H4 (cell line): ENCODE measurements at regions not wholly inside any gene's neighbourhood (a gene's known extent, or its start where the extent isn't known, plus 50 kb on each side); places are given as distances from the start of the nearest gene placed in this dataset.

Experiments
- DNase-seq: peaks from one replicate; pipeline ENCODE4 v3.0.0-alpha.2; 2015; ENCODE audit warnings: low spot score

- DNase-seq, result no peak
Observed at GRCh38 chr9:117548556-117548955, 133.7 kb upstream of the ASTN2 start.

GRCh38 chr9:117547904-117548303 is 133.0 kb upstream of the ASTN2 start:
- no peak for DNase-seq

- DNase-seq, result peak; percentile 39
Observed at GRCh38 chr9:117546894-117547678, 132.2 kb upstream of the ASTN2 start.

- no peak for DNase-seq
Observed at GRCh38 chr9:117545846-117546245, 131.0 kb upstream of the ASTN2 start.

- no peak for DNase-seq
Observed at GRCh38 chr9:117543089-117543488, 128.2 kb upstream of the ASTN2 start.

- DNase-seq, result no peak
Observed at GRCh38 chr9:117542021-117542420, 127.2 kb upstream of the ASTN2 start.

GRCh38 chr9:117541181-117541580 is 126.3 kb upstream of the ASTN2 start:
- DNase-seq, result no peak

GRCh38 chr9:117535973-117536372 is 121.1 kb upstream of the ASTN2 start:
- DNase-seq, result no peak

- no peak for DNase-seq
Observed at GRCh38 chr9:117535434-117535833, 120.6 kb upstream of the ASTN2 start.

GRCh38 chr9:117528225-117528624 is 113.4 kb upstream of the ASTN2 start:
- no peak for DNase-seq

GRCh38 chr9:117526674-117527073 is 111.8 kb upstream of the ASTN2 start:
- DNase-seq, result no peak

- DNase-seq, result no peak
Observed at GRCh38 chr9:117523531-117524153, 108.8 kb upstream of the ASTN2 start.

- DNase-seq, result no peak
Observed at GRCh38 chr9:117521293-117521692, 106.4 kb upstream of the ASTN2 start.

- no peak for DNase-seq
Observed at GRCh38 chr9:117516676-117517632, 102.1 kb upstream of the ASTN2 start.

- no peak for DNase-seq
Observed at GRCh38 chr9:117511852-117512481, 97.1 kb upstream of the ASTN2 start.

GRCh38 chr9:117496307-117496706 is 81.5 kb upstream of the ASTN2 start:
- DNase-seq, result no peak

- no peak for DNase-seq
Observed at GRCh38 chr9:117494401-117495090, 79.7 kb upstream of the ASTN2 start.

GRCh38 chr9:117492476-117492875 is 77.6 kb upstream of the ASTN2 start:
- DNase-seq, result no peak

GRCh38 chr9:117491491-117491890 is 76.6 kb upstream of the ASTN2 start:
- DNase-seq, result no peak

- DNase-seq, result no peak
Observed at GRCh38 chr9:117490199-117490598, 75.3 kb upstream of the ASTN2 start.

GRCh38 chr9:117488659-117489058 is 73.8 kb upstream of the ASTN2 start:
- no peak for DNase-seq
